Natural killer cell (primary cell): ENCODE measurements at regions not wholly inside any gene's neighbourhood (a gene's known extent, or its start where the extent isn't known, plus 50 kb on each side); places are given as distances from the start of the nearest gene placed in this dataset.

ENCODE experiments used
- ATAC-seq, 3 donors: fragments of 150-1000 bp in 2 of 3; fragments of 200-7000 bp in 1 of 3; cut with Tn5 transposase; 1 replicate in 1 of 3; 2 replicates in 2 of 3; pipeline ENCODE4 v1.10.0; 2021; ENCODE audit warnings: mild to moderate bottlenecking in 2 of 3, moderate library complexity in 2 of 3
- DNase-seq, 2 donors: peaks; one replicate each; pipeline versions ENCODE4 v3.0.0 to v3.0.0-alpha.2; 2013 to 2021; ENCODE audit warnings: mixed read lengths in 1 of 2
- H3K27ac ChIP-seq: one replicate; pipeline ENCODE4 v1.5.1; 2013; ENCODE audit warnings: mild to moderate bottlenecking, low read length
- H3K27me3 ChIP-seq: one replicate; pipeline ENCODE4 v1.6.1; 2013; ENCODE audit warnings: low read length; ENCODE audit not compliant: control insufficient read depth, insufficient read depth
- H3K36me3 ChIP-seq: one replicate; pipeline ENCODE4 v1.6.1; 2013; ENCODE audit warnings: low read length; ENCODE audit not compliant: control insufficient read depth, insufficient read depth
- H3K4me1 ChIP-seq: one replicate; pipeline ENCODE4 v1.6.1; 2013; ENCODE audit warnings: low read length; ENCODE audit not compliant: control insufficient read depth, insufficient read depth
- H3K4me3 ChIP-seq: one replicate; pipeline ENCODE4 v1.5.1; 2013; ENCODE audit warnings: low read length
- H3K9me3 ChIP-seq: one replicate; pipeline ENCODE4 v1.6.1; 2013; ENCODE audit warnings: low read length; ENCODE audit not compliant: control insufficient read depth, insufficient read depth
- H3K27ac Mint-ChIP-seq, 2 donors: one replicate each; pipeline ENCODE4 v1.8.0; 2022; ENCODE audit warnings: mild to moderate bottlenecking in 2 of 2, mixed read lengths in 2 of 2, moderate library complexity in 1 of 2
- H3K27me3 Mint-ChIP-seq, 2 donors: one replicate each; pipeline ENCODE4 v1.8.0; 2022; ENCODE audit warnings: low read depth in 2 of 2, mixed read lengths in 2 of 2
- H3K36me3 Mint-ChIP-seq: one replicate; pipeline ENCODE4 v1.8.0; 2022; ENCODE audit warnings: mixed read lengths
- H3K4me1 Mint-ChIP-seq, 2 donors: one replicate each; pipeline ENCODE4 v1.8.0; 2022; ENCODE audit warnings: mixed read lengths in 2 of 2
- H3K4me3 Mint-ChIP-seq: one replicate; pipeline ENCODE4 v1.8.0; 2022; ENCODE audit warnings: mild to moderate bottlenecking, moderate library complexity, mixed read lengths
- H3K9me3 Mint-ChIP-seq, 2 donors: one replicate each; pipeline ENCODE4 v1.8.0; 2022; ENCODE audit warnings: mixed read lengths in 2 of 2
- CTCF ChIP-seq: fragments of 200-600 bp; IDR thresholded peaks from one replicate; pipeline ENCODE4 v1.8.0; 2022; ENCODE audit warnings: antibody characterized with exemption
- WGBS: methylation state at CpG from one replicate; pipeline ENCODE4 v1.1.7; 2013; ENCODE audit warnings: missing lambda C conversion rate; ENCODE audit not compliant: insufficient coverage; 5-methylcytosine and 5-hydroxymethylcytosine counted together
- intact Hi-C: fragments of 100-400 bp; cut with micrococcal nuclease; formaldehyde crosslinking; loops from one replicate; pipeline ENCODE4 v1.14.2; 2022

DNA sequence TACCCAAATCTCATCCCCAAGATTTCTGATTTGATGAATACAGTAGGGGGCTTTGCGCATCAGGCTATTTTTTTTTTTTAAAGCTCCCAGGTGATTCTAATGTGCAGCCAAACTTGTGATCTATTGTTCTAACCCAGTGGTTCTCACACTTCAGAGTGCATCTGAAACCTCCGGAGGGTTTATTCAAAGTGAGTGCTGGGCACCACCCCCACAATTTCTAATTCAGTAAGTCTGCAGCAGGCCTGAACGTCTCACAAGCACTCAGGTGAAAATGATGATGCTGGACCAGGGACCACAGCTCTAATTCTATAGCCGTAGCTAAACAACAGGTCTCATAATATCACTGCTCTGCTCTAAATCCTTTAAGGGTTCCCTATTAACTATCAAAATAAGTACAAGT, 211.4 kb downstream of the FMR1NB start:
- Mint-ChIP-seq H3K27ac (no peak overlapping the region), H3K9me3 (no peaks in the 10 kb centered on the region), H3K27me3 (peaks cover 3 to 6% of the 10 kb centered on the region in 2 donors), H3K4me3 (no peak overlapping the region), H3K36me3 (no peaks in the 10 kb centered on the region), H3K4me1 (no peaks in the 10 kb centered on the region)
- no peak for ATAC-seq
- no peak for TF ChIP-seq CTCF
- H3K4me1 ChIP-seq: no peaks in the 10 kb centered on the region
- no peak for DNase-seq
- no peaks in the 10 kb centered on the region for H3K27me3 ChIP-seq
- intact Hi-C loops: no loop called here
- H3K9me3 ChIP-seq: no peaks in the 10 kb centered on the region
- H3K27ac ChIP-seq: no peak overlapping the region
- 52% methylated on average over 4 of the region's 4 CpGs for whole genome bisulfite sequencing
- H3K4me3 ChIP-seq: no peak overlapping the region
- H3K36me3 ChIP-seq: no peaks in the 10 kb centered on the region

GRCh38 chrX:148193759-148194158, 212.6 kb downstream of the FMR1NB start:
- ATAC-seq (no peak), DNase-seq (no peak)
- Mint-ChIP-seq H3K36me3 (no peaks in the 10 kb centered on the region), H3K27ac (no peak overlapping the region), H3K27me3 (peaks cover 0 to 3% of the 10 kb centered on the region in 2 donors), H3K9me3 (no peaks in the 10 kb centered on the region), H3K4me1 (no peaks in the 10 kb centered on the region), H3K4me3 (no peak overlapping the region)
- no peaks in the 10 kb centered on the region for H3K9me3 ChIP-seq
- no peak overlapping the region for H3K4me3 ChIP-seq
- H3K4me1 ChIP-seq: no peaks in the 10 kb centered on the region
- H3K27ac ChIP-seq: no peak overlapping the region
- intact Hi-C loops: no loop called here
- no peaks in the 10 kb centered on the region for H3K27me3 ChIP-seq
- no peaks in the 10 kb centered on the region for H3K36me3 ChIP-seq
- no peak for TF ChIP-seq CTCF

DNA sequence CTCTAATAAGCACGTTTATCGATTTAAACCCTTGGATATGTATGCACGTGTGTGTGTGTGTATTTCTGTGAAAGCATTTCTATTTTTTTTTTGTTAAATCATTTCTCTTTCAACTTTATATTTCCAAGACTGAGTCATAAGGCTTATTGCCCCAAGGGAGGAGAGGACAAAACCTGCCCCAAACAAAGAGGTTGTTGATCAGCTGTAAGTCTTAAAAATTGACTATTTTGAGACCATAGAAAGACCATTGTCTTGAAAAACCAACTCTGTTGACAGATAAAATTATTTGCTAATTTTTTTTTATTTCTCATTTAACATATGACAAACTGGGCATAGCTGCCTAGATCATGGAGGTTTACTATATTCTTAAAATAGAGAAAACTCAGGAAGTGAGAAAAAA, 222.4 kb downstream of the FMR1NB start:
- H3K4me1 Mint-ChIP-seq: no peaks in the 10 kb centered on the region

More for the DNA sequence above, 222.4 kb downstream of the FMR1NB start:
- no peaks in the 10 kb centered on the region for H3K27me3 ChIP-seq
- no peaks in the 10 kb centered on the region for H3K4me1 ChIP-seq
- ATAC-seq (no peak), DNase-seq (no peak)
- no peaks in the 10 kb centered on the region for H3K9me3 ChIP-seq
- peaks cover 0 to 2% of the 10 kb centered on the region in 2 donors for H3K9me3 Mint-ChIP-seq
- TF ChIP-seq CTCF: no peak
- H3K4me3 ChIP-seq: no peak overlapping the region
- no peak overlapping the region for H3K27ac Mint-ChIP-seq
- intact Hi-C loops: no loop called here
- no peaks in the 10 kb centered on the region for H3K36me3 ChIP-seq
- no peak overlapping the region for H3K4me3 Mint-ChIP-seq
- no peak overlapping the region for H3K27ac ChIP-seq
- H3K36me3 Mint-ChIP-seq: no peaks in the 10 kb centered on the region
- no CpG with 5 or more reads among the region's 3 CpGs for WGBS
- H3K27me3 Mint-ChIP-seq: no peaks in the 10 kb centered on the region
